Astrocyte (in vitro differentiated cells and primary cell): ENCODE measurements at regions not wholly inside any gene's neighbourhood (a gene's known extent, or its start where the extent isn't known, plus 50 kb on each side); places are given as distances from the start of the nearest gene placed in this dataset.

Source experiments
- CTCF ChIP-seq: IDR thresholded peaks from 2 replicates; pipeline ENCODE4 v1.5.1; 2011; ENCODE audit warnings: low read depth, mild to moderate bottlenecking, inconsistent platforms, low read length, moderate library complexity; ENCODE audit not compliant: insufficient read depth
- EZH2 ChIP-seq: IDR thresholded peaks from 2 replicates; pipeline ENCODE4 v1.6.1; 2012; ENCODE audit warnings: mild to moderate bottlenecking, low read length, inconsistent platforms; ENCODE audit not compliant: insufficient read depth

GRCh38 chr2:32884346-32884745 lies 62.4 kb upstream of the LTBP1 start:
- no peak for TF ChIP-seq CTCF
- TF ChIP-seq EZH2: no peak
